CD4-positive, alpha-beta T cell treated with Interferon alpha-2 for 1 hour (primary cell): ENCODE measurements at regions not wholly inside any gene's neighbourhood (a gene's known extent, or its start where the extent isn't known, plus 50 kb on each side); places are given as distances from the start of the nearest gene placed in this dataset.

Experiments
- DNase-seq, 2 donors: peaks; one replicate each; pipeline ENCODE4 v3.0.0-alpha.2; 2020 to 2022

GRCh38 chr5:173524136-173524535, 92.3 kb downstream of the BOD1 start:
- no peak for DNase-seq

GRCh38 chr5:173523388-173523787, 93.1 kb downstream of the BOD1 start:
- no peak for DNase-seq

- DNase-seq, result no peak
Observed at GRCh38 chr5:173522518-173522917, 93.9 kb downstream of the BOD1 start.

- DNase-seq, result no peak
Observed at GRCh38 chr5:173518856-173519255, 97.6 kb downstream of the BOD1 start.

GRCh38 chr5:173517648-173518047, 98.8 kb downstream of the BOD1 start:
- DNase-seq, result no peak

- no peak for DNase-seq
Observed at GRCh38 chr5:173515526-173515925, 100.9 kb downstream of the BOD1 start.

- DNase-seq, result no peak
Observed at GRCh38 chr5:173514661-173515060, 101.8 kb downstream of the BOD1 start.

- DNase-seq, result no peak
Observed at GRCh38 chr5:173513521-173513991, 102.9 kb downstream of the BOD1 start.

GRCh38 chr5:173512637-173513435, 103.6 kb downstream of the BOD1 start:
- DNase-seq, result no peak

GRCh38 chr5:173509060-173509459, 107.4 kb downstream of the BOD1 start:
- DNase-seq, result no peak

GRCh38 chr5:173507171-173507570, 109.3 kb downstream of the BOD1 start:
- no peak for DNase-seq

GRCh38 chr5:173505634-173506033, 110.8 kb downstream of the BOD1 start:
- no peak for DNase-seq

GRCh38 chr5:173501922-173502321, 114.5 kb downstream of the BOD1 start:
- DNase-seq, result no peak

GRCh38 chr5:173501271-173501670, 115.2 kb downstream of the BOD1 start:
- DNase-seq, result no peak

GRCh38 chr5:173500213-173500560, 116.3 kb downstream of the BOD1 start:
- no peak for DNase-seq

GRCh38 chr5:173499471-173500212, 116.8 kb downstream of the BOD1 start:
- no peak for DNase-seq

- no peak for DNase-seq
Observed at GRCh38 chr5:173498739-173499470, 117.5 kb downstream of the BOD1 start.

- DNase-seq, result no peak
Observed at GRCh38 chr5:173498286-173498685, 118.2 kb downstream of the BOD1 start.

- no peak for DNase-seq
Observed at GRCh38 chr5:173497685-173498084, 118.8 kb downstream of the BOD1 start.

- DNase-seq, result no peak
Observed at GRCh38 chr5:173496883-173497255, 119.6 kb downstream of the BOD1 start.

- DNase-seq, result no peak
Observed at GRCh38 chr5:173496129-173496882, 120.1 kb downstream of the BOD1 start.

- no peak for DNase-seq
Observed at GRCh38 chr5:173495225-173495904, 121.1 kb downstream of the BOD1 start.
